ENCODE measurements at regions not wholly inside any gene's neighbourhood (a gene's known extent, or its start where the extent isn't known, plus 50 kb on each side); places are given as distances from the start of the nearest gene placed in this dataset.

DNA sequence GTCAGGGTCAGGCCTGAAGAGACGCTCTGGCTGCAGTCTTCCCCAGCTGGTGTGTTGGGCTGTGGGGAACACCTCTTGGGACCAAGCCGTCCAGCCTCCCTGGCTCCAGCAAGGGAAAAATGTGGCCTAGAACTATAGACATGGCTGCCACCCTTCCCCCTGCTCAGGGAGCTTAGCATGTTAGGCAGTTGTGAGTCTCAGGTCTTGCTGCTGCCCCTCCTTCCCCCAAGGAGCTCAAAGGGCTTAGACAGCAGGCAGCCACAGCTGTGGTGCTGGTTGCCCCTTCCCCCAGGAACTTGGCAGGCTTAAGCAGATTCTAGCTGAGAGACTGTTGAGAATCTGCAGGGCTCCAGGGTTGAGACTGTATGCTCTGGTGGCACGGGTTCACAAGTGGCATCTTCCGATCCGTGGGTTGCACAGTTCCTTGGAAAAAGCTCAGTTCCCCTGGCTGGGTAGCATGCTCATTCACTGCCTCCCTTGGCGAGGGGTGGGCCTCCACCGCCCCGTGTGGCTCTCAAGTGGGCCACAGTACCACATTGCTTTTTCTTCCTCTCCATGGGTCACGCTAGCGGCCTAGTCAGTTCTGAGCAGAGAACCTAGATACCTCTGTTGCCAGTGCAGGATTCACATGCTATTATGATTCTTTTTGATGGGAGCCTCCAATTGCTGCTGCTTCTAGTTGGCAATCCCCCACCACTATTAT, 1258.6 kb downstream of the OLFM4 start:
- TF ChIP-seq, protein P1, sequence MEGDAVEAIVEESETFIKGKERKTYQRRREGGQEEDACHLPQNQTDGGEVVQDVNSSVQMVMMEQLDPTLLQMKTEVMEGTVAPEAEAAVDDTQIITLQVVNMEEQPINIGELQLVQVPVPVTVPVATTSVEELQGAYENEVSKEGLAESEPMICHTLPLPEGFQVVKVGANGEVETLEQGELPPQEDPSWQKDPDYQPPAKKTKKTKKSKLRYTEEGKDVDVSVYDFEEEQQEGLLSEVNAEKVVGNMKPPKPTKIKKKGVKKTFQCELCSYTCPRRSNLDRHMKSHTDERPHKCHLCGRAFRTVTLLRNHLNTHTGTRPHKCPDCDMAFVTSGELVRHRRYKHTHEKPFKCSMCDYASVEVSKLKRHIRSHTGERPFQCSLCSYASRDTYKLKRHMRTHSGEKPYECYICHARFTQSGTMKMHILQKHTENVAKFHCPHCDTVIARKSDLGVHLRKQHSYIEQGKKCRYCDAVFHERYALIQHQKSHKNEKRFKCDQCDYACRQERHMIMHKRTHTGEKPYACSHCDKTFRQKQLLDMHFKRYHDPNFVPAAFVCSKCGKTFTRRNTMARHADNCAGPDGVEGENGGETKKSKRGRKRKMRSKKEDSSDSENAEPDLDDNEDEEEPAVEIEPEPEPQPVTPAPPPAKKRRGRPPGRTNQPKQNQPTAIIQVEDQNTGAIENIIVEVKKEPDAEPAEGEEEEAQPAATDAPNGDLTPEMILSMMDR (IDR thresholded peaks at IDR 0.05; ENCODE audit: poor library complexity) = no peak
- TF ChIP-seq EZH2phosphoT487 (IDR thresholded peaks at IDR 0.05; ENCODE audit: low read depth, severe bottlenecking, unreplicated experiment) = no peak

Measured in hepatocyte (in vitro differentiated cells).